ENCODE measurements at regions not wholly inside any gene's neighbourhood (a gene's known extent, or its start where the extent isn't known, plus 50 kb on each side); places are given as distances from the start of the nearest gene placed in this dataset.

DNA sequence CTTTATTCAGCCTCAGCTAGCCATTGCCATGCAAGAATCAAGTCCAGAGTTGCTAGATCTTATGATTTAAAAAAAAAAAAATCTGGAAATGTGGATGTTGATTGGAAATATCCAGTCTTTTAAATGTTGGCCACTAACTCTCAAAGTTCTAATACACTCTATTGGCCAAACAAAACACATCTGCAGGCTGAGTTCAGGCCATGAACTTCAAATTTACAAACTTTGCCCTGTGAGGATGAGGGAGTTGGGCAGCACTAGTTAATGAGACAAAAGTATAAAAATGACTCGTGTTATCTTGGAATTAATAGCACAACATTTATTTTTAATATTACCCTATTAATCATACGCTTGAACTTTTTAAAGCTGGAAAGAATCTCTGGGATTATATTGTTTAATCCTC is 432.3 kb downstream of the PLPP3 start:
- TF ChIP-seq, protein P1, sequence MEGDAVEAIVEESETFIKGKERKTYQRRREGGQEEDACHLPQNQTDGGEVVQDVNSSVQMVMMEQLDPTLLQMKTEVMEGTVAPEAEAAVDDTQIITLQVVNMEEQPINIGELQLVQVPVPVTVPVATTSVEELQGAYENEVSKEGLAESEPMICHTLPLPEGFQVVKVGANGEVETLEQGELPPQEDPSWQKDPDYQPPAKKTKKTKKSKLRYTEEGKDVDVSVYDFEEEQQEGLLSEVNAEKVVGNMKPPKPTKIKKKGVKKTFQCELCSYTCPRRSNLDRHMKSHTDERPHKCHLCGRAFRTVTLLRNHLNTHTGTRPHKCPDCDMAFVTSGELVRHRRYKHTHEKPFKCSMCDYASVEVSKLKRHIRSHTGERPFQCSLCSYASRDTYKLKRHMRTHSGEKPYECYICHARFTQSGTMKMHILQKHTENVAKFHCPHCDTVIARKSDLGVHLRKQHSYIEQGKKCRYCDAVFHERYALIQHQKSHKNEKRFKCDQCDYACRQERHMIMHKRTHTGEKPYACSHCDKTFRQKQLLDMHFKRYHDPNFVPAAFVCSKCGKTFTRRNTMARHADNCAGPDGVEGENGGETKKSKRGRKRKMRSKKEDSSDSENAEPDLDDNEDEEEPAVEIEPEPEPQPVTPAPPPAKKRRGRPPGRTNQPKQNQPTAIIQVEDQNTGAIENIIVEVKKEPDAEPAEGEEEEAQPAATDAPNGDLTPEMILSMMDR (conservative IDR thresholded peaks at IDR 0.05; ENCODE audit: low read length), result no peak
- TF ChIP-seq EZH2phosphoT487 (IDR thresholded peaks at IDR 0.05; ENCODE audit: borderline replicate concordance, low read depth, low read length), result no peak
